ENCODE measurements at regions not wholly inside any gene's neighbourhood (a gene's known extent, or its start where the extent isn't known, plus 50 kb on each side); places are given as distances from the start of the nearest gene placed in this dataset.

- Mint-ChIP-seq H3K27ac (ENCODE audit: unreplicated experiment) (no peak overlapping the region), H3K4me1 (ENCODE audit: low read depth, unreplicated experiment) (no peaks in the 10 kb centered on the region)
Measured at GRCh38 chr12:43180242-43180641, 371.8 kb downstream of the ADAMTS20 start.

GRCh38 chr12:43179486-43179885, 372.5 kb downstream of the ADAMTS20 start:
- Mint-ChIP-seq H3K9me3 (ENCODE audit: unreplicated experiment) (peaks cover 19% of the 10 kb centered on the region), H3K27me3 (ENCODE audit: low read depth, unreplicated experiment) (no peaks in the 10 kb centered on the region), H3K27ac (ENCODE audit: unreplicated experiment) (no peak overlapping the region), H3K36me3 (ENCODE audit: low read depth, unreplicated experiment) (peaks cover 2% of the 10 kb centered on the region), H3K4me3 (ENCODE audit: unreplicated experiment) (no peak overlapping the region), H3K4me1 (ENCODE audit: low read depth, unreplicated experiment) (no peaks in the 10 kb centered on the region)
- no peak overlapping the region for H3K27ac ChIP-seq (ENCODE audit: low read depth, low read length)
- FAIRE-seq (no peak), DNase-seq (ENCODE audit: low read depth) (no peak)
- no peaks in the 10 kb centered on the region for H3K79me2 ChIP-seq (ENCODE audit: insufficient read depth, low read length)
- H3K36me3 ChIP-seq (ENCODE audit: insufficient read depth, low read length): no peaks in the 10 kb centered on the region
- no peak overlapping the region for H3K9ac ChIP-seq (ENCODE audit: low read length)
- no peak overlapping the region for H3K4me2 ChIP-seq (ENCODE audit: low read length)
- H2AFZ ChIP-seq (ENCODE audit: low read depth, low read length): no peak overlapping the region
- TF ChIP-seq CTCF (IDR thresholded peaks at IDR 0.05; ENCODE audit: insufficient read depth, low read depth, low read length) (no peak), EZH2 (IDR thresholded peaks at IDR 0.05; ENCODE audit: insufficient read depth, low read length) (no peak)
- H3K4me3 ChIP-seq (ENCODE audit: insufficient read depth, low read depth, low read length): no peak overlapping the region
- no peaks in the 10 kb centered on the region for H3K27me3 ChIP-seq (ENCODE audit: insufficient read depth, low read length)
- H3K9me3 ChIP-seq (ENCODE audit: insufficient read depth, low read depth, low read length): peaks cover 10% of the 10 kb centered on the region
- H3K4me1 ChIP-seq (ENCODE audit: insufficient read depth, low read length): no peaks in the 10 kb centered on the region
- no peaks in the 10 kb centered on the region for H4K20me1 ChIP-seq (ENCODE audit: insufficient read depth, low read length)

More at GRCh38 chr12:43180242-43180641, 371.8 kb downstream of the ADAMTS20 start:
- Histone ChIP-seq H3K27me3 (ENCODE audit: insufficient read depth, low read length) (no peaks in the 10 kb centered on the region), H3K9me3 (ENCODE audit: insufficient read depth, low read depth, low read length) (peaks cover 10% of the 10 kb centered on the region), H3K9ac (ENCODE audit: low read length) (no peak overlapping the region), H3K4me1 (ENCODE audit: insufficient read depth, low read length) (no peaks in the 10 kb centered on the region), H3K27ac (ENCODE audit: low read depth, low read length) (no peak overlapping the region), H3K79me2 (ENCODE audit: insufficient read depth, low read length) (no peaks in the 10 kb centered on the region), H2AFZ (ENCODE audit: low read depth, low read length) (no peak overlapping the region), H4K20me1 (ENCODE audit: insufficient read depth, low read length) (no peaks in the 10 kb centered on the region), H3K4me3 (ENCODE audit: insufficient read depth, low read depth, low read length) (no peak overlapping the region), H3K36me3 (ENCODE audit: insufficient read depth, low read length) (no peaks in the 10 kb centered on the region), H3K4me2 (ENCODE audit: low read length) (no peak overlapping the region)
- no peak for TF ChIP-seq CTCF (IDR thresholded peaks at IDR 0.05; ENCODE audit: insufficient read depth, low read depth, low read length)
- no peak for TF ChIP-seq EZH2 (IDR thresholded peaks at IDR 0.05; ENCODE audit: insufficient read depth, low read length)
- no peak overlapping the region for H3K4me3 Mint-ChIP-seq (ENCODE audit: unreplicated experiment)
- peaks cover 2% of the 10 kb centered on the region for H3K36me3 Mint-ChIP-seq (ENCODE audit: low read depth, unreplicated experiment)
- DNase-seq (ENCODE audit: low read depth): no peak
- no peaks in the 10 kb centered on the region for H3K27me3 Mint-ChIP-seq (ENCODE audit: low read depth, unreplicated experiment)
- peaks cover 19% of the 10 kb centered on the region for H3K9me3 Mint-ChIP-seq (ENCODE audit: unreplicated experiment)
- FAIRE-seq: no peak

GRCh38 chr12:43177276-43177675, 374.7 kb downstream of the ADAMTS20 start:
- Histone ChIP-seq H3K9me3 (ENCODE audit: insufficient read depth, low read depth, low read length) (peaks cover 6% of the 10 kb centered on the region), H3K27me3 (ENCODE audit: insufficient read depth, low read length) (no peaks in the 10 kb centered on the region), H3K4me2 (ENCODE audit: low read length) (no peak overlapping the region), H4K20me1 (ENCODE audit: insufficient read depth, low read length) (no peaks in the 10 kb centered on the region), H3K4me1 (ENCODE audit: insufficient read depth, low read length) (no peaks in the 10 kb centered on the region), H3K36me3 (ENCODE audit: insufficient read depth, low read length) (no peaks in the 10 kb centered on the region), H3K9ac (ENCODE audit: low read length) (no peak overlapping the region), H3K27ac (ENCODE audit: low read depth, low read length) (no peak overlapping the region), H3K4me3 (ENCODE audit: insufficient read depth, low read depth, low read length) (no peak overlapping the region), H2AFZ (ENCODE audit: low read depth, low read length) (no peak overlapping the region), H3K79me2 (ENCODE audit: insufficient read depth, low read length) (no peaks in the 10 kb centered on the region)
- Mint-ChIP-seq H3K27me3 (ENCODE audit: low read depth, unreplicated experiment) (no peaks in the 10 kb centered on the region), H3K4me3 (ENCODE audit: unreplicated experiment) (no peak overlapping the region), H3K27ac (ENCODE audit: unreplicated experiment) (no peak overlapping the region), H3K9me3 (ENCODE audit: unreplicated experiment) (peaks cover 8% of the 10 kb centered on the region), H3K36me3 (ENCODE audit: low read depth, unreplicated experiment) (no peaks in the 10 kb centered on the region), H3K4me1 (ENCODE audit: low read depth, unreplicated experiment) (no peaks in the 10 kb centered on the region)
- DNase-seq (ENCODE audit: low read depth) (no peak), FAIRE-seq (no peak)
- TF ChIP-seq CTCF (IDR thresholded peaks at IDR 0.05; ENCODE audit: insufficient read depth, low read depth, low read length): no peak
- no peak for TF ChIP-seq EZH2 (IDR thresholded peaks at IDR 0.05; ENCODE audit: insufficient read depth, low read length)
